NCI-H1436 treated with DMSO at 0.1 percent for 48 hours (cell line): ENCODE measurements at regions not wholly inside any gene's neighbourhood (a gene's known extent, or its start where the extent isn't known, plus 50 kb on each side); places are given as distances from the start of the nearest gene placed in this dataset.

Experiments used
- DNase-seq: peaks from one replicate; lab custom pipeline; 2025; lab: John Stamatoyannopoulos, UW

GRCh38 chr5:124377386-124377785 lies 369.1 kb downstream of the ZNF608 start:
- DNase-seq, result no peak

- no peak for DNase-seq
These were observed 372.6 kb downstream of the ZNF608 start for GRCh38 chr5:124373883-124374282.

GRCh38 chr5:124372457-124372856 lies 374.0 kb downstream of the ZNF608 start:
- DNase-seq, result no peak

DNA sequence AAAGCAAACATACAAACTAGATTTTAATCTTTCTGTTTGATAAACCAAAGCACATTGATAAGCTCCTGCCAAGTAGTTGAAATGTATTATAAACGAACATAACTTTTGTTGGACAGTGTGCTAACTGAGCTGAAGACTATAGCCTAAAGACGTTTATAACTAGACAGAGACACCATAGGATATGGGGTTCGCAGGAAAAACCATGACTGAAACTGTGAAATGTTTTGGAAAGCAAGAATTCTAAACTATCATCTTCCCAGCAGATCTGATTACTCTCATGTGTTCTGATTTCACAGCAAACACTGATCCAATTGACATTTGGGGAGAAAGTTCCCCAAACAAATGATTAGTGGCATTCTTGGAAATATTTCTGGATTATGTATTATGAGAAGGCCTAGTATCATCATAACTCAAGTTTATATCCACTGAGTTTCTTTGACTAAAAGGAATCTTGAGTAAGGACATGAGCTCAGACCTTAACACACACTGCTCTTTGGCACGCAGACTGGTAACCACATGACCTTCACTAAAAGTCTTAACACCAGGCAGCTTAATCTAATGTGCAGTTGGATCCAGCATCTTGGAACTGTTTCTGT lies 375.2 kb downstream of the ZNF608 start:
- no peak for DNase-seq

GRCh38 chr5:124370601-124371000 lies 375.8 kb downstream of the ZNF608 start:
- no peak for DNase-seq

DNA sequence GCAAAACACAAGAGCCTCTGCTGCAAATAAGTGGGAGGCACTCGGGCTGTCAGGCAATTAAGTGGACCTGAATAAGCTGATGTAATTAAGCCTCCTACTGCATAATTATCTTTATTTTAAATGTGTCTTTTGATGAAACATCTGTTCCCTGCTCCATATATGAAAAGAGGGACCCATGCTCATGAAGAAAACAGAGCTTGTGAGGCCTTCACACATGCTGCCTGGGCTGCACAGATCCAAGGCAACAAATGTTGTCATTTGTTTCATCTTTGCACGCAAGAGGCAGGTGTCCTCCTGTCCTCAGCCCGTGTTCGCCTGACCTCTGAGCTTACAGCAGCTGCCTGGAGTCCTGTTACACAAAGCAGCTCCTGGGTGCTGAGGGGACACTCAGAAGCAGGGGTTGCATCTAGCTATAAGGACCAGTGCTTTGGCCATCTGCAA lies 381.1 kb downstream of the ZNF608 start:
- DNase-seq, result peak; percentile 45

- no peak for DNase-seq
These were observed 390.5 kb downstream of the ZNF608 start for GRCh38 chr5:124355928-124356327.

DNA sequence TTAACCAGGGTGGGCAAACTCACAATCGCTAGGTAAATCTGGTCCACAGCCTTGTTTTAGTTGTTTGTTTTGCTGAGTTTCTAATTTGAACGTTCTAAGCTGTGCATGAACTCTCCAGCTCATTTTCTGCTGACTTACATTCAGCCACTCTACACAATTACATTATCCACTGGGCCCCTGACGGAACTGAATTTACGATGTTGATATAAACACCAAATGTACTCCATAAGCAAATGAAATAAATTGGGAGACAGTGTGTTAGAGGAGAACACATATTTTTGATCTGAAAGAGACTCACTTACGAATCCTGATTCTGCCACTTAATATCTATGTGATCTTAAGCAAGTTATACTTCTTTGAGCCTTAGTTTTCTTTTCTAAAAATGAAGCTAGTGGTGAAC lies 393.4 kb downstream of the ZNF608 start:
- DNase-seq, result no peak

GRCh38 chr5:124352312-124352711 lies 394.1 kb downstream of the ZNF608 start:
- DNase-seq, result no peak

DNA sequence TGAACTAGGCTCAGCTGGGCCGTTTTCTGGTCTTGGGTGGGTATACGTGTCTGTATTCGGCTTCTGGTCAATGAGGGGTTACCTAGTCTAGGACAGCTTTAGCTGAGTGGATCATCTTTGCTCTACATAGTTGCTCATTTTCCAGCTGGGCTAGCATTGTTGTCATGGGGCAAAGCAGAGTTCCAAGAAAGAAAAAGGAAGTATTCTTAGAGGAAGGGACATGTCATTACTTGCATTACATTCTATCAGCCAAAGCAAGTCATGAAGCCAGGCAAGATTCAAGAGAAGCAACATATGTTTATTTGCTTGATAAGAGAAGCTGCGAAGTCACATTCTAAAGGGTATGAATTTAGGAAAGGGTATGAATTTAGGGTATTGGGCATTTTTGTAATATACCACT lies 396.5 kb downstream of the ZNF608 start:
- no peak for DNase-seq

DNA sequence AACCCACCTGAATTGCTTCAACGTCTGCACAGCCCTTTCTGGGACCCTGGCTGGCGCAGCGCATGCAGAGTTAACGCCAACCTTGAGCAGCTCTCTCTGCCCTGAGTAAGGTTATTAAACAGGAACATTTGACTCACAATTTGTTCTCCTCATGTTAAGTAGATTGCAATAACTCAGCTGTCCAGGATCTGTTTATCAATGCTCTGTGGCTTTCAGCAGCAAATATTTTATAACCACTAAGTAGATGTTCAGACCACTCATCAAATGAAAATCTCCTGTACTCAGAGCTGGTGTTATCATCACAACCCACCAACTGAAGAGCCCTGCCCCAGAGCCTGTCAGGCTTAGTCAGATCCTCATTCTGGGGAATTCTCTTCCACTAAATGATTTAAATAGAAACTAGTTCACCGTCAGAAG lies 403.0 kb downstream of the ZNF608 start:
- DNase-seq, result no peak

DNA sequence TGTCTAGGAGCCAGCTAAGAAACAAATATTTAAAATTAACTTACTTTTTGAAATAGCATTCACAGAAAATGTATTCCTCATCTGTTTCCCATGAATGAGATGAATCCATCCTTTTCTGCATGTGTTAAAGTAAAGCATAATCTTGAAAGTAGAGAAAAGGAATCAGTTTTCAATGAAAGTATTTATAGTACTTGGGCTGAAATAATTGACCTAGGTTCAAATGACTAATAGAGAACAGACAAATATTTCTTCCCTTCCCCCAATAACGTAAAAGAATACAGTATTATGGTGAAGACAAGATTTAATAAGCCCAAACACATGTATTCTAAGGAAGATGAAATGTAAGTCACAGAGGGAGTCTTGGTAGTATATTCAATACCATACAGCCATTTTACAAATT lies 403.5 kb downstream of the ZNF608 start:
- DNase-seq, result no peak

DNA sequence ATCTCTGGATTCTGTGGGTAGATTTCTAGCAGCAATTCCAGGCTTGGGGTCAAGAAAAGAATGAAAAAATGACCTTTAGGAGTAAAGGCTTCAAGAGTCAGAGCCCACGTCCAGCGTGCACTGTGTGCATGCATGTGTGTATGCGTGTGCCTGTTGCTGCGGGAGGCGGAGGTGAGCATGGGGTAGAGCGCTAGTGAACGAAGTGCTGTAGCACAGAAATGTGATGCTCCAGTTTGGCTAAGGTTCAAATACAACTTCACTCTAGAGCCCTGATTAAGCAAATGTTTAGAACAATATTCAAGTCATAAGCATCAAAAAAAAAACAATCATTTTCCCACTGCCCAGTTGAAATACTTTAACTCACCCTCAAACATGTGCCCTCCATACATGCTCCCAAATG lies 403.9 kb downstream of the ZNF608 start:
- DNase-seq, result no peak

DNA sequence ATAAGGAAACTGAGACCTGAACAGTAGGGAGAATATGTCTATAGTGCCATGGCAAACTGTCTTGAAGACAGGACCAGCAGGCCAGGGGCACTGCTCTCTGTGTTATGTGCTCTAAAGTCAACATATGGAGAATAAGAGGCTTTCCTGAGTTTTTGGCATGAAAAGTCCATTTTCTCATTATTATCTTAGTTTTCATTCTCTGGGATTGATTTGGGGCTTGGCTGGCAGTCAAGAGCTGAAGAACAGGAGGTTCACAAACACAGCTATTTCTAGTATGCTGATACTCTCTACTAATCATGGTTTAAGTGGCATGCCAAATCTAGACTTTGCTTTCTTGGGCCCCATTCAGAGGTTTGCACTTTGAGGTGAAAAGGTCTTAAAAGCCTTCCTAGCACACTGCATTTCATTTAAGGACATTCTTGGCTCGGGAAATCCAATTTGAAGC lies 404.4 kb downstream of the ZNF608 start:
- no peak for DNase-seq

- no peak for DNase-seq
These were observed 405.2 kb downstream of the ZNF608 start for GRCh38 chr5:124341066-124341858.

DNA sequence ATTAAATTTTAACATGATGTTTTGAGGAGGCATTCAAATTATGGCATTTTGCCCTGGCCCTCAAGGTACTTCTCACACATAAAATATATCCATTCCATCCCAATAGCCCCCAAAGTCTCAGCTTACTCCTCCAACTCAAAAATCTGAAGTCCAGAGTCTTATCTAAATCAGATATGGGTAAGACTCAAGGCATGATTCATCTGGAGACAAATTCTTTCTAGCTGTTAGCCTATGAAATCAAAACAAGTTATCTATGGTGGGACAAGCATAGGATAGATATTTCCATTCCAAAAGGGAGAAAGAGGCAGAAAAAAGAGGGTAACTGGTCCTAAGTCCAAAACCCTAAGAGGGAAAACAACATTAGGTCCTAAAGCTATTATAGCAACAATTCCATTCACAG lies 408.4 kb downstream of the ZNF608 start:
- no peak for DNase-seq

GRCh38 chr5:124333298-124333979 lies 413.0 kb downstream of the ZNF608 start:
- DNase-seq, result no peak

GRCh38 chr5:124332273-124332672 lies 414.2 kb downstream of the ZNF608 start:
- DNase-seq, result no peak

DNA sequence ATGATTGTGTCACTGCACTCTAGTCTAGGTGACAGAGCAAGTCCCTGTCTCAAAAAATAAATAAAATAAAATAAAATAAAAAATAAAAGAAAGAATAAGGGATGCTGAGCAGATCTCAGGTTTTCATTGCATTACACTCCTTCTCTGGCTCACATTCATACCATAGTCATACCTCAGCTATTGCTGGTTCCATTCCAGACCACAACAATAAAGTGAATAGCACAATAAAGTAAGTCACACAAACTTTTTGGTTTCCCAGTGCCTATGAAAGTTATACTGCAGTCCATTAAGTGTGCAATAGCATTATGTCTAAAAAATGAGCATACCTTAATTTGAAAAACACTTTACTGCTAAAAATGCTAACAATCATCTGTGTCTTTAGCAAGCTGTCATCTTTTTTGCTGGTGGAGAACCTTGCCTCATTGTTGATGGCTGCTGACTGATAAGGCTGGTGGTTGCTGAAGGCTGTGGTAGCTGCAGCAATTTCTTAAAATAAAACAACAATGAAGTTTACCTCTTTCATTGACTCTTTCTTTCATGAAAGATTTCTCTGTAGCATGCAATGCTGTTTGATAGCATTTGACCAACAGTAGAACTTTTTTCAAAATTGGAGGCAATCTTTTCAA lies 415.7 kb downstream of the ZNF608 start:
- DNase-seq, result no peak

GRCh38 chr5:124328201-124328600 lies 418.2 kb downstream of the ZNF608 start:
- DNase-seq, result no peak

DNA sequence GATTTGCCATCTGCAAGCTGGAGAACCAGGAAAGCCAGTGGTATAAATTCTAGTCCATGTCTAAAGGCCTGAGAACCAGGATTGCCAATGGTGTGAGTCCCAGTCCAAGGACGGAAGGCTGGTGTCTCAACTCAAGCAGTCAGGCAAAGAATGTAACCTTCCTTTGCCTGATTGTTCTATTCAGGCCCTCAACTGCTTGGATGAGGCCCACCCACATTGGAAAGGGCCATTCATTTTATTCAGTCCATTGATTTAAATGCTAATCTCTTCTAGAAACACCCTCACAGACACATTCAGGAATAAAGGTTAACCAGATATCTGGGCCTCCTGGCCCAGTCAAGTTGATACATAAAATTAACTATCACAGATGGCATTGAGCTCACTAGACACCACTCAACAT lies 427.8 kb downstream of the ZNF608 start:
- DNase-seq, result no peak

GRCh38 chr5:124317451-124317850 lies 429.0 kb downstream of the ZNF608 start:
- no peak for DNase-seq
